Thyroid gland (tissue), 4 donors: ENCODE measurements at regions not wholly inside any gene's neighbourhood (a gene's known extent, or its start where the extent isn't known, plus 50 kb on each side); places are given as distances from the start of the nearest gene placed in this dataset.

Source experiments
- DNase-seq, 2 donors: peaks; one replicate each; pipeline ENCODE4 v3.0.0-alpha.2; 2019
- H3K27ac ChIP-seq, 3 donors: fragments of 200-600 bp; sonication (generic); 1 replicate in 2 of 3; 2 replicates in 1 of 3; pipeline ENCODE4 v1.5.1; 2016 to 2019; ENCODE audit warnings: mild to moderate bottlenecking in 1 of 3, moderate library complexity in 1 of 3
- H3K27me3 ChIP-seq: fragments of 200-600 bp; sonication (generic); one replicate; pipeline ENCODE4 v1.5.1; 2019
- H3K36me3 ChIP-seq, 2 donors: fragments of 200-600 bp; sonication (generic); one replicate each; pipeline ENCODE4 v1.5.1; 2016 to 2019
- H3K4me1 ChIP-seq, 2 donors: fragments of 200-600 bp; sonication (generic); one replicate each; pipeline ENCODE4 v1.5.1; 2017 to 2019
- H3K4me3 ChIP-seq, 3 donors: fragments of 200-600 bp; sonication (generic); replicated peaks in 1 of 3; 1 replicate in 2 of 3; 2 replicates in 1 of 3; pipeline ENCODE4 v1.5.1; 2016; ENCODE audit warnings: mild to moderate bottlenecking in 1 of 3
- H3K9me3 ChIP-seq: fragments of 200-600 bp; sonication (generic); one replicate; pipeline ENCODE4 v1.5.1; 2017
- CTCF ChIP-seq, 6 experiments: fragments of 200-600 bp in 3 of 6; fragments of 450-650 bp in 3 of 6; sonication (generic) in 3 of 6; IDR thresholded peaks; one replicate each; pipeline ENCODE4 v1.5.1; 2016 to 2019; ENCODE audit warnings: antibody characterized with exemption in 6 of 6, mild to moderate bottlenecking in 2 of 6, inconsistent platforms in 1 of 6, moderate library complexity in 1 of 6
- POLR2A ChIP-seq, 2 donors: fragments of 450-650 bp; IDR thresholded peaks; one replicate each; pipeline ENCODE4 v1.6.1; 2017; ENCODE audit warnings: antibody characterized with exemption in 2 of 2, mild to moderate bottlenecking in 2 of 2, moderate library complexity in 1 of 2
- WGBS, 2 donors: methylation state at CpG; one replicate each; pipeline ENCODE4 v1.1.5; 2017; 5-methylcytosine and 5-hydroxymethylcytosine counted together
- intact Hi-C: fragments of 100-400 bp; cut with DNase I; formaldehyde crosslinking; loops from one replicate; pipeline ENCODE4 v1.15.1; 2023

- no peak for DNase-seq
- no peaks in the 10 kb centered on the region for H3K4me1 ChIP-seq
- no peaks in the 10 kb centered on the region for H3K36me3 ChIP-seq
- WGBS, 2 donors, result 50 to 65% methylated on average over 3 of the region's 3 CpGs
- no peak overlapping the region for H3K4me3 ChIP-seq
- TF ChIP-seq POLR2A (IDR thresholded peaks at IDR 0.05) (no peak), CTCF (IDR thresholded peaks at IDR 0.05) (no peak)
- H3K9me3 ChIP-seq, result no peaks in the 10 kb centered on the region
- intact Hi-C loops, result no loop called here
- no peak overlapping the region for H3K27ac ChIP-seq
- no peaks in the 10 kb centered on the region for H3K27me3 ChIP-seq
Measured at GRCh38 chr3:151561878-151562277, 101.0 kb upstream of the IGSF10 start.

GRCh38 chr3:151560738-151561137, 99.9 kb upstream of the IGSF10 start:
- Histone ChIP-seq H3K36me3 (no peaks in the 10 kb centered on the region), H3K4me1 (no peaks in the 10 kb centered on the region), H3K27me3 (no peaks in the 10 kb centered on the region), H3K4me3 (no peak overlapping the region), H3K9me3 (no peaks in the 10 kb centered on the region), H3K27ac (no peak overlapping the region)
- WGBS, 2 donors, result 32 to 33% methylated on average over 2 of the region's 2 CpGs
- DNase-seq, result no peak
- intact Hi-C loops, result no loop called here
- TF ChIP-seq POLR2A (IDR thresholded peaks at IDR 0.05), result no peak
- TF ChIP-seq CTCF (IDR thresholded peaks at IDR 0.05), result no peak

GRCh38 chr3:151559736-151560135, 98.9 kb upstream of the IGSF10 start:
- Histone ChIP-seq H3K4me1 (no peaks in the 10 kb centered on the region), H3K36me3 (no peaks in the 10 kb centered on the region), H3K27me3 (no peaks in the 10 kb centered on the region), H3K27ac (no peak overlapping the region), H3K4me3 (no peak overlapping the region), H3K9me3 (no peaks in the 10 kb centered on the region)
- TF ChIP-seq CTCF (IDR thresholded peaks at IDR 0.05) (no peak), POLR2A (IDR thresholded peaks at IDR 0.05) (no peak)
- intact Hi-C loops, result no loop called here
- WGBS, 2 donors, result 87 to 89% methylated on average over 5 of the region's 5 CpGs
- DNase-seq, result no peak

GRCh38 chr3:151558661-151559060, 97.8 kb upstream of the IGSF10 start:
- intact Hi-C loops, result no loop called here
- Histone ChIP-seq H3K9me3 (no peaks in the 10 kb centered on the region), H3K27ac (no peak overlapping the region), H3K36me3 (no peaks in the 10 kb centered on the region), H3K27me3 (no peaks in the 10 kb centered on the region), H3K4me3 (no peak overlapping the region), H3K4me1 (no peaks in the 10 kb centered on the region)
- TF ChIP-seq CTCF (IDR thresholded peaks at IDR 0.05) (no peak), POLR2A (IDR thresholded peaks at IDR 0.05) (no peak)
- DNase-seq, result no peak

- Histone ChIP-seq H3K27ac (no peak overlapping the region), H3K36me3 (no peaks in the 10 kb centered on the region), H3K4me3 (no peak overlapping the region), H3K27me3 (no peaks in the 10 kb centered on the region), H3K4me1 (no peaks in the 10 kb centered on the region), H3K9me3 (no peaks in the 10 kb centered on the region)
- TF ChIP-seq CTCF (IDR thresholded peaks at IDR 0.05), result no peak
- no peak for TF ChIP-seq POLR2A (IDR thresholded peaks at IDR 0.05)
- 71 to 77% methylated on average over 2 of the region's 2 CpGs for WGBS, 2 donors
- intact Hi-C loops, result no loop called here
- DNase-seq, result no peak
Measured at GRCh38 chr3:151557068-151557840, 96.4 kb upstream of the IGSF10 start.
